ENCODE measurements at regions not wholly inside any gene's neighbourhood (a gene's known extent, or its start where the extent isn't known, plus 50 kb on each side); places are given as distances from the start of the nearest gene placed in this dataset.

- H3K9me3 ChIP-seq (ENCODE audit: low read depth) = no peaks in the 10 kb centered on the region
- H4K20me1 ChIP-seq (ENCODE audit: insufficient read depth) = no peaks in the 10 kb centered on the region
- no peaks in the 10 kb centered on the region for H3K36me3 ChIP-seq (ENCODE audit: low read depth)
- no peak overlapping the region for H3K4me3 ChIP-seq
- H3K9me2 ChIP-seq (ENCODE audit: insufficient read depth) = no peaks in the 10 kb centered on the region
- no peak overlapping the region for H2AFZ ChIP-seq
- H3K9ac ChIP-seq = no peak overlapping the region
- no peak for DNase-seq
- no peak overlapping the region for H3K4me2 ChIP-seq (ENCODE audit: unreplicated experiment)
- in situ Hi-C loops (cut with MboI) = no loop called here
- no peaks in the 10 kb centered on the region for H3K79me2 ChIP-seq (ENCODE audit: insufficient read depth)
- H3K27ac ChIP-seq = no peak overlapping the region
- 51 to 62% methylated on average over 8 of the region's 8 CpGs for WGBS, 2 experiments (ENCODE audit: low coverage in 1 of 2, low lambda C conversion rate in 2 of 2, missing lambda C conversion rate in 2 of 2)
- TF ChIP-seq EZH2 (IDR thresholded peaks at IDR 0.05; ENCODE audit: insufficient read depth, poor library complexity, severe bottlenecking) (no peak), EZH2phosphoT487 (IDR thresholded peaks at IDR 0.05; ENCODE audit: insufficient read depth, low read depth) (no peak)
- H3K27me3 ChIP-seq (replicated peaks; ENCODE audit: insufficient read depth) = no peaks in the 10 kb centered on the region
- H3K4me1 ChIP-seq (ENCODE audit: insufficient read depth) = no peaks in the 10 kb centered on the region
- no peaks in the 10 kb centered on the region for H3F3A ChIP-seq (ENCODE audit: insufficient read depth)
These were observed 664.1 kb downstream of the BCL11A start for GRCh38 chr2:59889305-59889704.

- H3K4me1 ChIP-seq (ENCODE audit: insufficient read depth) = no peaks in the 10 kb centered on the region
- WGBS, 2 experiments (ENCODE audit: low coverage in 1 of 2, low lambda C conversion rate in 2 of 2, missing lambda C conversion rate in 2 of 2) = 3 to 5% methylated on average over 1 of the region's 1 CpG
- H4K20me1 ChIP-seq (ENCODE audit: insufficient read depth) = no peaks in the 10 kb centered on the region
- H3K27ac ChIP-seq = no peak overlapping the region
- H2AFZ ChIP-seq = no peak overlapping the region
- H3K9me3 ChIP-seq (ENCODE audit: low read depth) = no peaks in the 10 kb centered on the region
- no peaks in the 10 kb centered on the region for H3K79me2 ChIP-seq (ENCODE audit: insufficient read depth)
- H3F3A ChIP-seq (ENCODE audit: insufficient read depth) = no peaks in the 10 kb centered on the region
- H3K36me3 ChIP-seq (ENCODE audit: low read depth) = no peaks in the 10 kb centered on the region
- TF ChIP-seq EZH2 (IDR thresholded peaks at IDR 0.05; ENCODE audit: insufficient read depth, poor library complexity, severe bottlenecking) = no peak
- TF ChIP-seq EZH2phosphoT487 (IDR thresholded peaks at IDR 0.05; ENCODE audit: insufficient read depth, low read depth) = no peak
- H3K27me3 ChIP-seq (replicated peaks; ENCODE audit: insufficient read depth) = no peaks in the 10 kb centered on the region
- in situ Hi-C loops (cut with MboI) = no loop called here
- H3K9me2 ChIP-seq (ENCODE audit: insufficient read depth) = no peaks in the 10 kb centered on the region
- DNase-seq = no peak
- H3K4me3 ChIP-seq = no peak overlapping the region
- H3K9ac ChIP-seq = no peak overlapping the region
- no peak overlapping the region for H3K4me2 ChIP-seq (ENCODE audit: unreplicated experiment)
These were observed 664.7 kb downstream of the BCL11A start for GRCh38 chr2:59888706-59889105.

- TF ChIP-seq EZH2 (IDR thresholded peaks at IDR 0.05; ENCODE audit: insufficient read depth, poor library complexity, severe bottlenecking) = no peak
- no peak for TF ChIP-seq EZH2phosphoT487 (IDR thresholded peaks at IDR 0.05; ENCODE audit: insufficient read depth, low read depth)
- Histone ChIP-seq H3K79me2 (ENCODE audit: insufficient read depth) (no peaks in the 10 kb centered on the region), H3K4me2 (ENCODE audit: unreplicated experiment) (no peak overlapping the region), H2AFZ (no peak overlapping the region), H3F3A (ENCODE audit: insufficient read depth) (no peaks in the 10 kb centered on the region), H3K4me1 (ENCODE audit: insufficient read depth) (no peaks in the 10 kb centered on the region), H3K9me2 (ENCODE audit: insufficient read depth) (no peaks in the 10 kb centered on the region), H3K9me3 (ENCODE audit: low read depth) (no peaks in the 10 kb centered on the region), H3K27ac (no peak overlapping the region), H4K20me1 (ENCODE audit: insufficient read depth) (no peaks in the 10 kb centered on the region), H3K9ac (no peak overlapping the region), H3K27me3 (replicated peaks; ENCODE audit: insufficient read depth) (no peaks in the 10 kb centered on the region), H3K4me3 (no peak overlapping the region), H3K36me3 (ENCODE audit: low read depth) (no peaks in the 10 kb centered on the region)
- DNase-seq = no peak
- in situ Hi-C loops (cut with MboI) = no loop called here
- 14 to 17% methylated on average over 3 of the region's 3 CpGs for WGBS, 2 experiments (ENCODE audit: low coverage in 1 of 2, low lambda C conversion rate in 2 of 2, missing lambda C conversion rate in 2 of 2)
These were observed 665.4 kb downstream of the BCL11A start for GRCh38 chr2:59888015-59888414.

- TF ChIP-seq EZH2phosphoT487 (IDR thresholded peaks at IDR 0.05; ENCODE audit: insufficient read depth, low read depth) (no peak), EZH2 (IDR thresholded peaks at IDR 0.05; ENCODE audit: insufficient read depth, poor library complexity, severe bottlenecking) (no peak)
- H3K4me2 ChIP-seq (ENCODE audit: unreplicated experiment) = no peak overlapping the region
- 8 to 15% methylated on average over 3 of the region's 3 CpGs for WGBS, 2 experiments (ENCODE audit: low coverage in 1 of 2, low lambda C conversion rate in 2 of 2, missing lambda C conversion rate in 2 of 2)
- in situ Hi-C loops (cut with MboI) = no loop called here
- no peaks in the 10 kb centered on the region for H3F3A ChIP-seq (ENCODE audit: insufficient read depth)
- no peaks in the 10 kb centered on the region for H3K27me3 ChIP-seq (replicated peaks; ENCODE audit: insufficient read depth)
- no peak overlapping the region for H3K4me3 ChIP-seq
- no peak for DNase-seq
- no peaks in the 10 kb centered on the region for H3K9me2 ChIP-seq (ENCODE audit: insufficient read depth)
- H3K79me2 ChIP-seq (ENCODE audit: insufficient read depth) = no peaks in the 10 kb centered on the region
- no peaks in the 10 kb centered on the region for H3K36me3 ChIP-seq (ENCODE audit: low read depth)
- H3K9me3 ChIP-seq (ENCODE audit: low read depth) = no peaks in the 10 kb centered on the region
- H4K20me1 ChIP-seq (ENCODE audit: insufficient read depth) = no peaks in the 10 kb centered on the region
- H3K9ac ChIP-seq = no peak overlapping the region
- no peak overlapping the region for H3K27ac ChIP-seq
- H2AFZ ChIP-seq = no peak overlapping the region
- no peaks in the 10 kb centered on the region for H3K4me1 ChIP-seq (ENCODE audit: insufficient read depth)
These were observed 666.1 kb downstream of the BCL11A start for GRCh38 chr2:59887366-59887765.

DNA sequence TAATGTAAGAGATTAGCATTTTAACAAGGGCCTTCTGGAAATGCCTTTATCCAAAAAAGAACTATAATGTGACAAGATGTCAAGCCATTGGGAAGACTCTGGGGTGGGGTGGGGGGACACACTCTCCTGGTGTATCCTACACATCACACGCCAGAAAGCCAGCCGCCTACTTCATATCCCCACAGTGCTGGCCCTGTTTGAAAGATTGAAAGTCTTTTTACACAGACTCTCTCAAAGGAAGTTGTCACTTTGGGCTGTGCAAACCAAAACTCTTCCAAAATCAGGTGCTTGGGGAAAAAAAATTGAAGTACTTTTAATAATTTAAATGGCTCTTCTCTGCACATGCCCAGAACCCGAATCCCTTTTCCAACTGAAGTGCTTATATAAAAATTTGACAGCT, 666.7 kb downstream of the BCL11A start:
- no peak overlapping the region for H3K27ac ChIP-seq
- 34 to 38% methylated on average over 3 of the region's 3 CpGs for WGBS, 2 experiments (ENCODE audit: low coverage in 1 of 2, low lambda C conversion rate in 2 of 2, missing lambda C conversion rate in 2 of 2)
- H3K9me2 ChIP-seq (ENCODE audit: insufficient read depth) = no peaks in the 10 kb centered on the region
- in situ Hi-C loops (cut with MboI) = no loop called here
- H3K4me2 ChIP-seq (ENCODE audit: unreplicated experiment) = no peak overlapping the region
- no peak overlapping the region for H2AFZ ChIP-seq
- no peaks in the 10 kb centered on the region for H3K4me1 ChIP-seq (ENCODE audit: insufficient read depth)
- no peaks in the 10 kb centered on the region for H3K27me3 ChIP-seq (replicated peaks; ENCODE audit: insufficient read depth)
- no peak for TF ChIP-seq EZH2 (IDR thresholded peaks at IDR 0.05; ENCODE audit: insufficient read depth, poor library complexity, severe bottlenecking)
- TF ChIP-seq EZH2phosphoT487 (IDR thresholded peaks at IDR 0.05; ENCODE audit: insufficient read depth, low read depth) = no peak
- no peaks in the 10 kb centered on the region for H4K20me1 ChIP-seq (ENCODE audit: insufficient read depth)
- H3K9me3 ChIP-seq (ENCODE audit: low read depth) = no peaks in the 10 kb centered on the region
- H3F3A ChIP-seq (ENCODE audit: insufficient read depth) = no peaks in the 10 kb centered on the region
- no peaks in the 10 kb centered on the region for H3K36me3 ChIP-seq (ENCODE audit: low read depth)
- no peak overlapping the region for H3K4me3 ChIP-seq
- DNase-seq = no peak
- H3K79me2 ChIP-seq (ENCODE audit: insufficient read depth) = no peaks in the 10 kb centered on the region
- H3K9ac ChIP-seq = no peak overlapping the region

Measured in GM23248 (cell line).